Activated CD8-positive, alpha-beta memory T cell treated with anti-CD3 and anti-CD28 coated beads for 24 hours (primary cell): ENCODE measurements at regions not wholly inside any gene's neighbourhood (a gene's known extent, or its start where the extent isn't known, plus 50 kb on each side); places are given as distances from the start of the nearest gene placed in this dataset.
"Not testable (repeated sequence)": the region's sequence is repeated elsewhere in the genome, so short reads cannot be mapped to it uniquely, and the experiment has no call there.

Experiments used
- DNase-seq: peaks from one replicate; pipeline ENCODE4 v3.0.0-alpha.2; 2020

DNA sequence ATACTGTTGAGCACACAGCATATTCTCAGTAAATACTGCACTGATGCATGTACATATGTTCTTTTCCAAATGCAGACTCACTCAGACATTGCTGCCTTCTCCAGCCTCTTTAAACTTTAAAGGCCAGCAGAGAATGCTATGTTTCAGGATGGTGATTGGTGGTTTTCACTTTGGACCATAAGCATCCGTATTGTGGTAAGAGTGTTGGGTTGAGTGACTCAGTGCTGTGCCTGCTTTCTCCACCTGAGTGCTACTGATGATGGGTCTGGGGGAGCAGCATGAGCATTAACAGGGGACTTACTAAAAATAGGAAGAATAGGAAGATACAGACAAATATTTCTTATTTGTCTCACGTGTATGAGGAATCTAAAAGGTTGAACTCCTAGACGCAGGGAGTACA, 56.3 kb upstream of the ZNF92 start:
- no peak for DNase-seq

DNA sequence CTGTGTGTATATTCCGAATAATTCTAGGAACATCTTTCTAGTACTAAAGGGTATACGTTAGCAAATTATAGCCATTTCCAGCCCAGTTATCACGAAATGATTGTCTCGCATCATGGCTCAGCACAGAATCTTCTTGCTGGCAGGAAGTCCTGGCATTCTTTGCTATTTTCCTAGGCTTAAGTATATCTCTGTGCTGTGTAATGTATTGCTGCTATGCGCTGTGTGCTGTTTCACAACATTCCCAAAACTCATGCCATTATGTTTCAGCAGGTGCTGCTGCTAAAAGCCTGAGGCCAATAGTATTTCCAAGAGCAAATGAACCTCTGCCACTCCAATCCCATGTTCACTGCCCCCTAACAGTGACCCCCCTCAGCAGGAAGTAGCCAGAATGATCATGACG, 62.9 kb upstream of the ZNF92 start:
- DNase-seq = no peak

DNA sequence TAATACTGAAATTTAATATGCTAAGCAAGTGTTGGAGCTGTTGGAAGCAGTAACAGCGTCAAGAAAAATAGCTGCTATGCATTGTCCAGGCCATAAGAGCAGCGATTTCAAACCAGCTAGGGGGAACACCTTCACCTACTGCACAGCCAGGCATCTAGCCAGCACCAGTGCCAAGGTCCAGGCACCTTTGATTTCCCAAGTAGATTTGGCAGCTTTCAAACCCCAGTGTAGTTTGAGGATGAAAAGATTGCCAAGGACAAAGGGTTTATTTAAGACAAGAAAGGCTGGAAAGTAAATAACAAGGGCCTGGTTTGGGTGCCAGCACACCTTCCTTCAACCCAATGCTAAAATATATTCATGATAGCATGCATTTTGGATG, 65.4 kb upstream of the ZNF92 start:
- no peak for DNase-seq

DNA sequence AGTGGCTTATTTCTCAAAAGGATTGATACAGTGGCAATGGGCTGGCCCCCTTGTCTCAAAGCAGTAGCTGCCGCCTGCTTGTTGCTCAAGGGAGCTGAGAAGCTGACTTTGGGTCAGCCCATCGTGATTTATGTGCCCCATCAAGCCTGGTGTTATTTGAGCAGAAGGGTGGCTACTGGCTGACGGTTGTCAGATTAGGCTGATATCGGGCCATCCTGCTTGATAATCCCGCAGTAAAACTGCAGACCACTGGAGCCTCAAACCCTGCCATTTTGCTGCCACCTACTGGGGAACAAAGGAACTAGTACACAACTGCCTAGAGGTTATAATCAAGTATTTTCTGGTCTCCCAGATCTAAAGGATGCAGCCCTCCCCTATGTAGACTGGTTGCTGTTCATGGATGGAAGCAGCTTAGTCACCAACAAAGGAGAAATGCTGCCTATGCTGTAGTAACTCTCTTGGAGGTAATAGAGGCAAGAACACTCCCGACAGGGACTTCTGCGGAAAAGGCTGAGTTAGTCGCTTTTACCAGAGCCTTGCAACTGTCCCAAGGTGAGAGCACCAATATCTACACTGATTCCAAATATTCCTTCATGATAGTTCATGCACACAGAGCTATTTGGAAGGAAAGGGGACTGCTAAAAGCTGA, 65.9 kb upstream of the ZNF92 start:
- DNase-seq = peak; percentile 75

DNA sequence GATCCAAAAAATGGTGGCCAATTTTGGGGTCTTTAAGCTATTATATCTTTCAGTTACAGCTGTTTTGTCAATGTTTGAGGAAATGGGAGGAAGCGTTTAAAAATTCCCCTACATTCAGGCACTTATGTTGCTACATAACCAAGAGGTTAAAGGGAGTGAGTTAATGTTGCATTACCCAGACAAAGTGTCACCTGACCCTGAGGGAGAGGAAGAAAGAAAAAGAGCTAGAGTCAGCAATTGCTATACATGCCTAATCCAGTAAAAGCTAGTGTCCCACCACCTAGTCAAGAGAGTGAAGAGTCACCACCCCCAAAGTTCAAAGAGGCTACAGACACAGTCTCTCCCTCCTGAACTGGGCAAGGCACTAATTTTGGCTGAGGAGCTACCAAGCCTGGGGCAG, 69.5 kb upstream of the ZNF92 start:
- DNase-seq = no peak

DNA sequence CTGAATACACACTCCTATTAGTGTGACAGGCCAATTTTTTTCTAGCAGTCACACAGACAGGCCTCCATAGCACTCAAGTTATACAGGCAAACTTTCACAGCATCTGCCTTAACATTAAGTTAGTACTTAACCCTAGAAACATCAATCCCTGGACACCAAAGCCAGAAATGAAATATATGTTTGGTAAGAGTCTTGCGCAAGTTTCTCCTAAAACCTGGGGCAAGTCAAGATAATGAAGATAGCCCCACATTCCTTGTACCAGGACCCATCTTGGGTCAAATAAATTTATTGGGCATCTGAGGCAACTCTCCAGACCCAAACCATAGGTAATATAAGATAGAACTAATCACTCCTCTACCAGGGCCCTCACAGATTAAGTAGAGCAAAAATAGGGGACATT, 70.8 kb upstream of the ZNF92 start:
- DNase-seq = no peak

DNA sequence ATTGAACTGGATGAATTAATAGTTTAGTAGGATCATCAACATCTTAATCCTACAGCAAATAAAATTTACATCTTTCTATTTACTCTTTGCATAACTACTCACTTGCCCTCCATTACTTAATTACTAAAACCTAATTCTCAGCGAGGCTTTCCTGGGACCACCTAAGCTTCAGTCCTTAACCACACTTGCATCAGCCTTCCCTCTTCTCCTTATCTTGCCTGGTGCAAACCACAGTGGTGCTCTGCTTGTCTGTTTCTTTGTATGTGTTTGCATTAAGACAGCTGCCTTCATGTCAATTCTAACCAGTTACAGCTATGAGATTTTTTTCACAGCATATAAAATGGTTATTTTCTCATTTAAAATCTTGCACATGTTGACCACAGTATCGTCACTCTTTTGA, 72.6 kb upstream of the ZNF92 start:
- DNase-seq = no peak

DNA sequence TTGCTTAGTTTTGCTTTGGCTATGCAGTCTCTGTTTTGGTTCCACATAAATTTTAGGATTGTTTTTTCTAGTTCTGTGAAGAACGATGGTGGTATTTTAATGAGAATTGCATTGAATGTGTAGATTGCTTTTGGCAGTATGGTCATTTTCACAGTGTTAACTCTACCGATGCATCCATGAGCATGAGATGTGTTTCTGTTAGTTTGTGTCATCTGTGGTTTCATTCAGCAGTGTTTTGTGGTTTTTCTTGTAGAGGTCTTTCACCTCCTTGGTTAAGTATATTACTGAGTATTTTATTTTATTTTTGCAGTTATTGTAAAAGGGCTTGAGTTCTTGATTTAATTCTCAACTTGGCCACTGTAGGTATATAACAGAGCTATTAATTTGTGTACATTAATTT, 78.2 kb upstream of the ZNF92 start:
- no peak for DNase-seq

DNA sequence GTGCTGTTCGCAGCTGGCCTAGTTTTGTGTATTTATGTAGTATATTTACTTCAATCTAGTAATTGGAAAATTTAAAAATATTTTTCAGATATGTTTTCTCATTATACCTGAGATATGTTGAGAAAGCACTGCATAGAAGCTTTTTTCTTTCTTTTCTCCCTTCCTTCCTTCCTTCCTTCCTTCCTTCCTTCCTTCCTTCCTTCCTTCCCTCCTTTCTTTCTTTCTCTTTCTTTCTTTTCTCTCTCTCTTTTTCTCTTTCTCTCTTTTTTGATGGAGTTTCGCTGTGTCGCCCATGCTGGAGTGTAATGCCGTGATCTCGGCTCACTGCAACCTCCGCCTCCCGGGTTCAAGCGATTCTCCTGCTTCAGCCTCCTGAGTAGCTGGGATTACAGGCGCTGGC, 83.3 kb upstream of the ZNF92 start:
- DNase-seq = not testable (repeated sequence)

DNA sequence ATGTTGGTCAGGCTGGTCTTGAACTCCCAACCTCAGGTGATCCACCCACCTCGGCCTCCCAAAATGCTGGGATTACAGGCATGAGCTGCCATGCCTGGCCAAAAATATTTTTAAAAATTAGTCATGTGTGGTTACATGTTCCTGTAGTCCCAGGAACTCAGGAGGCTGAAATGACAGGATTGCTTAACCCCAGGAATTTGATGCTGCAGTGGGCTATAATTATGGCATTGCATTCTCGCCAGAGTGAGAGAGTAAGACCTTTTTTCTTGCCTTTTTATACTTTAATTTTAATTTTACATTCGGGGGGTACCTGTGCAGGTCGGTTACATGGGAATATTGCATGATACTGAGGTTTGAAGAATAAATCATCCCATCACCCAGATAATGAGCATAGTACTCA, 86.6 kb upstream of the ZNF92 start:
- no peak for DNase-seq

DNA sequence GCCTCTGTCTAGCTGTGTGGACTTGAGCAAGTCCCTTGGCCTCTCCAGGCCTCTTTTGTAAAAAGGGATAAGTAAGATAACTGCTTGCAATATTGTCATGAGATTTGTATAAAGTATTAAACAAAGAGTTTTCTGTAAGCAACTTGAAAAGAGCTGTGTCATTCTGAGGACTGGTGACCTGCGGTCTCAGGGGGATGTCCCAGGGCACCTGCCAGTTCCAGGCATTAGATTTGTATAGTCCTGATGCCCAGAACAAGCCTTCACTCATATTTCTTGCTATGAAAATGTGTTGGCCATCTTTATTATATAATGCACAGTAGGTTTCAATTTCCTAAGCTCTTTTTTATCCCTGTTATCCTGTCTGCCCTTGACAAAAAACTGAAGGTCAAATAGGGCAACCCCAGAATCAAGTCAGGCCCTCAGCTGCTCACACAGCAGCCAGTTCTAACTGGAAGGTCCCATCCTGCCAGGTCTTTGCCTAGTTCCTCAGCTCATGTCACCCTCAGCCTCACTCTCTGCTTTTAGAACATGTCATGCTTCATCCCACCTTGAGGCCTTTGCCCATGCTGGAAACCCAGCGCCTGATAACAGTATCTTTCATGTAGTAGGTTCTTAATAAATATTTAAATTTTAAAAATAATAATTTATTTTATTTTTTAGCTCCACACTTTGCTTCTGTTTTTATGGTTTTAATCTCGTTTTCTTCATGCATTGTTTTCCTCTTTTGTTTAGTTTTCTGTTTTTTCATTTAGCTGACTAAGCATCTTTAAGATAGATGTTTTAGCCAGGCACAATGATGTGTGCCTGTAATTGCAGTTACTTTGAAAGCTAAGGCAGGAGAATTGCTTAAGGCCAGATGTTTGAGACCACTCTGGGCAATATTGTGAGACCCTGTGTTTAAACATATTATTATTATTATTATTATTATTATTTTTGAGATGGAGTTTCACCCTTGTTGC, 87.5 kb upstream of the ZNF92 start:
- no peak for DNase-seq

DNA sequence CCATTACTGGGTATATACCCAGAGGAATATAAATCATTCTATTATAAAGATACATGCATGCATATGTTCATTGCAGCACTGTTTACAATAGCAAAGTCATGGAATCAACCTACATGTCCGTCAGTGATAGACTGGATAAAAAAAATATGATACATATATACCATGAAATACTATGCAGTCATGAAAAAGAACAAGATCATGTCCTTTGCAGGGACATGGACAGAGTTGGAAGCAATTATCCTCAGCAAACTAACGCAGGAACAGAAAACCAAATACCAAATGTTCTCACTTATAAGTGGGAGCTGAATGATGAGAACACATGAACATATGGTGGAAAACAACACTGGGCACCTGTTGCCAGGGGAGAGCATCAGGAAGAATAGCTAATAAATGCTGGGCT, 88.4 kb upstream of the ZNF92 start:
- not testable (repeated sequence) for DNase-seq

DNA sequence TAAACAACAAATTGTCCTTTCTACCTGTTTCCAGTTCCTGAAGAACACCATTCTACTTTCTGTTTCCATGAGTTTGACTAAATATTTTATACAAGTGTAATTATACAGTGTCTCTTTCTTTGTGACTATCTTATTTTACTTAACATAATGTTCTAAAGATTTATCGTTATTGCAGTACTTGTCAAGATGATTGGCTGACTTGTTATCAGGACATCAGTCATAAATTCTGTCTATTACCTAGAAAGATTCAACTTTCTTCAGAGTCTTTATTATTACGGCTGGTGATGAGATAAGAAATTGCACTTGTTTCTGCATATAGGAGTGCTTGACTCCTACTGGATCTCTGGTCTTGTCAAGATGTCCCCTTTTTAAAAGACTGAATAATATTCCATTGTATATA, 93.9 kb upstream of the ZNF92 start:
- no peak for DNase-seq

DNA sequence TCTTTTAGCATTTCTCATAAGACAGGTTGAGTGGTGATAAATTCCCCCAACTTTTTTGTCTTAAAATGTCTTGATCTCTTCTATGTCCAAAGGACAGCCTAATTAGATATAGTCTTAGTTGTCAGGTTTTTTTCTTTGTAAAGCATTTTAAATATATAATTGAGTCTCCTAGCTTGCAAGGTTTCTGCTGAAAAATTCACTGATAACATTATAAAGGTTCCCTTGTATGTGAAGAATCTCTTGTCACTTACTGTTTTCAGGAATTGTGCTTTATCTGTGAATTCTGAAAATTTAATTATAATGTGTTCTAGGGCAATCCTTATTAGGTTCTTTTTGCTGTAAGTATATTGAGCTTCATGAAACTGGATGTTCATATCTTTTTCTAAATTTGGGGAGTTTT, 96.8 kb upstream of the ZNF92 start:
- no peak for DNase-seq

DNA sequence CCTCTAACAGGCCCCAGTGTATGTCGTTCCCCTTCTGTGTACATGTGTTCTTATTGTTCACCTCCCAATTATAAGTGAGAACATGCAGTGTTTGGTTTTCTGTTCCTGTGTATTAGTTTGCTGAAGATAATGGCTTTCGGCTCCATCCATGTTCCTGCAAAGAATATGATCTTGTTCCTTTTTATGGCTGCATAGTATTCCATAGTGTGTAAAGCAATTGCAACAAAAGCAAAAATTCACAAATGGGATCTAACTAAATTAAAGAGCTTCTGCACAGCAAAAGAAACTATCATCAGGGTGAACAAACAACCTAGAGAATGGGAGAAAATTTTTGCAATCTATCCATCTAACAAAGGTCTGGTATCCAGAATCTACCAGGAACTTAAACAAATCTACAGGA, 102.2 kb upstream of the ZNF92 start:
- DNase-seq = not testable (repeated sequence)

DNA sequence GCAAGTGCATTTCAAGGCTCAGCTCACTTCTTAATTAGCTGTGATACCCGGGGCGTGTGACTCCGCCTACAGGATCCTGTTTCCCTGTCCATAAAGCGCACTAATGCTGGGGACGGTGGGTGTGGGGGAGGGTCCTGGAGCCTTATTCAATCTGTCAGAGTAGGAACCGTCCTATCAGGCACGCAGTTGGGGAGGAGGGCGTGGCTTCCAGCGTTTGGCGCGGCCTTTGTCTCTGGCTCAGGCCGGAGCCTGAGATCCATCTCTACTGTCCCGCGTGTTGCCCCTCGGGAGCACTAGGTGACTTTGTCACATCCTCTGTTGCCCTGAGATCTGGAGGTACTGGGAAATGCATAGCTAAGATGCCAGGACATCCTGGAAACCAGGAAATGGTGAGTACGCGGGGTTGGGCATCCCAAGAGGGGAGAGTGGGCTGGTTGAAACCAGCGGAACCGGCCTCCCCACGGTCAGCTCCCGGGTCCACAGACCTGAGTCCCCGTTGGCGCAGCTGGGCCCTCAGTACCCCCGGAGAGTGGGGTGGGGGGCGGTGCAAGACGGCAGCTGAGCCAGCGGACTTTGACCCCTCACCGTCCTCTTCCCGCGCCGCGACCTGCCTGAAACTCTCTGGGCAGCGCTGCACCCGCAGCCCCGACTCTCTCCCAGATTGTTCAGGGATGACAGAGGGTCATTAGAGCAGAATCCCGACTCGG, 104.4 kb upstream of the ZNF92 start:
- DNase-seq = peak; percentile 69

DNA sequence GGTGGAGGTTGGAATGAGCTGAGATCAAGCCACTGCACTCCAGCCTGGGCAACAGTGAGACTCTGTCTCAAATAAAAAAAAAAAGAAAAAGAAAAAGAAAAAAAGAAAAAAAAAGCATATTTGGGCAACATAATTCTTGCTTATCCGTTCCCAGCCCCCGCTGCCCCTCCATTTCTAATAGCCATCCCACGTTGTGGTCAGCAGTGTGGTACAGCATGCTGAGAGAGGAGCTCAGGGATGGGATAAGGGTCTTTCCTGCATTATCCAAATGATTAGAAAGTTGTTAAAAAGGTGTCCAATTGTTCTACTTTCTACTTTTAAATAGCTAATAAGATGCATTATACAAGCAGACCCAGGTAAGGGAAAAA, 104.9 kb upstream of the ZNF92 start:
- DNase-seq = no peak

DNA sequence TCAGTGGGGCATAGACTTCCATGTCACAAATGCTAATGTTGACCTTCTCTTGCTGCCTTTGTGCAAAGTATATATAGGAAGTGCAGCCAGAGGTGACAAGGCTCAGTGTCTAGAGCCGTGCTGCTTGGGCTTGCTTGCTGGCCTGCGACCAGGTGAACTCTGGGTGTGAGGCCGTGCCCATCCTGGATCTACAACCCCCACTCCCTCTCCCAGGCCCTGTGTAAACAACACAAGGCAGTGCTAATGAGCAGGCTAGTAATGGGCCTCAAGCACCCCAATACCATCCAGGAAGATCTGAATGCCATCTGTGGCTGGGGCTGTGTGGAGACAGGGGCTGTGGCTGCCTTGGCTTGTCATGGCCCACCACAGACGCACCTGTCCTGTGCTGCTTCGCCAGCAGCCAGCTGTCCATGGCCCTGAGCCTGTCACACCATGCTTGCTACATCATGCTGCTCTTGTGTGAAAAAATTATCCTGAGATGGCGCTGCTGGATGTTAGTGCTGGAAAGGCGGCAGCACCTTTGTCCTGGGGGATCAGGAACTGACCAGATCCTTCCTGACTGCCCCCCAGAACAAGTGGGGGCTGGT, 107.6 kb upstream of the ZNF92 start:
- DNase-seq = no peak

DNA sequence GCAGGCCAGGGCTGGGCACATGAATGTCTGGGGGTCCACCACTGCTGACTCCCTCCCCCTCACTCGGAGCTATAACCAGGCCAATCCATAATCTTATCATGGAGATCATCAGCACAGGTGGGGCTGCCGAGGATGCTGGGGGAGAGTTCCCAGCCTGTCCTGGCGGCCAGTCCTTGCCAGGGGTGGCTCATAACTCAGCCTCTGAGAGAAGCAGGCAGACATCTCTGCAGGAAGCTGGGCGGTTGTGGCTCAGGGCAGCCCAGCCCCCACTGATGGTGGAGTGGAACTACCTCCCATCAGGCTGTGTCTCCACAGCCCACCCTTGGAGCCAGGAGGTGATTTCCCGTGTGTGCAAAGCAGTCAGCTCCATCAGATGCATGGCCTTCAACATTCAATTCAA, 109.4 kb upstream of the ZNF92 start:
- no peak for DNase-seq

DNA sequence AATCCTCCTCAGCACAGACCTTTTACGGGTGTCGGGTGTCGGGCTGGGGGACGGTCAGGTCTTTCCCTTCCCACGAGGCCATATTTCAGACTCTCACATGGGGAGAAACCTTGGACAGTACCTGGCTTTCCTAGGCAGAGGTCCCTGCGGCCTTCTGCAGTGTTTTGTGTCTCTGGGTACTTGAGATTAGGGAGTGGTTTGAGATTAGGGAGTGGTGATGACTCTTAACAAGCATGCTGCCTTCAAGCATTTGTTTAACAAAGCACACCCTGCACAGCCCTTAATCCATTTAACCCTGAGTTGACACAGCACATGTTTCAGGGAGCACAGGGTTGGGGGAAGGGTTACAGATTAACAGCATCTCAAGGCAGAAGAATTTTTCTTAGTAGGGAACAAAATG, 113.0 kb upstream of the ZNF92 start:
- not testable (repeated sequence) for DNase-seq

DNA sequence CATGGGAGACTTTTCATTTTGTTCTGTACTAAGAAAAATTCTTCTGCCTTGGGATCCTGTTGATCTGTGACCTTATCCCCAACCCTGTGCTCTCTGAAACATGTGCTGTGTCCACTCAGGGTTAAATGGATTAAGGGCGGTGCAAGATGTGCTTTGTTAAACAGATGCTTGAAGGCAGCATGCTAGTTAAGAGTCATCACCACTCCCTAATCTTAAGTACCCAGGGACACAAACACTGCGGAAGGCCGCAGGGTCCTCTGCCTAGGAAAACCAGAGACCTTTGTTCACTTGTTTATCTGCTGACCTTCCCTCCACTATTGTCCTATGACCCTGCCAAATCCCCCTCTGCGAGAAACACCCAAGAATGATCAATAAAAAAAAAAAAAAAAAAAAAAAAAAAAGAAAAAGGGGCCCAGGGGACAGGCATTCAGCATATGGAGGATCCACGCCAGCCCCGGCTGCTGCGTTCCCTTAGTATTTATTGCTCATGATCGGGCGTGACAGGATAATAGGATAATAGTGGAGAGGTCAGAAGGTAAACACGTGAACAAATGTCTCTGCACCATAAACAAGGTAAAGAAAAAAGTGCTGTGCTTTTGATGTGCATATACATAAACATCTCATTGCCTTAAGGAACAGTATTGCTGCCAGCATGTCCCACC, 113.7 kb upstream of the ZNF92 start:
- not testable (repeated sequence) for DNase-seq

DNA sequence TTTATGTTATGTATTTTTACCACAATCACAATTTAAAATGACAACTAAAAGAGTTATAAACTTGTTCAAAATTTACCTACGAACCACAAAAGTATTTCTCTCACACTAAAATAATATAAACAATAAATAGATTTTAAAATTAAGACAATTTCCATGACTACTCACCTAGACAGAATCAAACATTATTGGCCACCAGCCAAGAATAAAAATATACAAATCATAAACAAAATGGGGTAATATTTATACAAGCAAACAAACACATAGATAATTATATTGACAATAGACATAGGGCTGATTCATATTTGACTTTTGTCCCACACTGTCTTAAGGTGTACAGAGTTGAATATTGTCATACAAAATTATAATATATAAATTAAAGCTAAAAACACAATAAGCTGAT, 119.6 kb upstream of the ZNF92 start:
- no peak for DNase-seq
